Fibroblast of mammary gland (primary cell): ENCODE measurements at regions not wholly inside any gene's neighbourhood (a gene's known extent, or its start where the extent isn't known, plus 50 kb on each side); places are given as distances from the start of the nearest gene placed in this dataset.

Source experiments
- DNase-seq: peaks from one replicate; pipeline ENCODE4 v3.0.0-alpha.2; 2010; ENCODE audit warnings: low read depth
- H3K4me3 ChIP-seq: 2 replicates; pipeline ENCODE4 v1.5.1; 2011; ENCODE audit warnings: low read depth, mild to moderate bottlenecking, low read length, moderate library complexity; ENCODE audit not compliant: control insufficient read depth
- CTCF ChIP-seq: conservative IDR thresholded peaks from 2 replicates; pipeline ENCODE4 v1.5.1; 2011; ENCODE audit warnings: low read depth, low read length, inconsistent platforms; ENCODE audit not compliant: control insufficient read depth, insufficient read depth

- no peak for DNase-seq
- no peak overlapping the region for H3K4me3 ChIP-seq
- no peak for TF ChIP-seq CTCF
These were observed 508.0 kb downstream of the FGF9 start for GRCh38 chr13:22178878-22179277.

GRCh38 chr13:22187329-22187728 lies 516.5 kb downstream of the FGF9 start:
- no peak for TF ChIP-seq CTCF
- no peak overlapping the region for H3K4me3 ChIP-seq
- DNase-seq = no peak

- TF ChIP-seq CTCF = no peak
- no peak overlapping the region for H3K4me3 ChIP-seq
- no peak for DNase-seq
These were observed 518.5 kb downstream of the FGF9 start for GRCh38 chr13:22189176-22190048.

- no peak for DNase-seq
- H3K4me3 ChIP-seq = no peak overlapping the region
- TF ChIP-seq CTCF = no peak
These were observed 522.2 kb downstream of the FGF9 start for GRCh38 chr13:22193070-22193469.

- DNase-seq = no peak
- TF ChIP-seq CTCF = no peak
- no peak overlapping the region for H3K4me3 ChIP-seq
These were observed 523.4 kb downstream of the FGF9 start for GRCh38 chr13:22194106-22194805.

- no peak for DNase-seq
- no peak for TF ChIP-seq CTCF
- no peak overlapping the region for H3K4me3 ChIP-seq
These were observed 524.9 kb downstream of the FGF9 start for GRCh38 chr13:22195726-22196125.
